GM19238 (cell line): ENCODE measurements at regions not wholly inside any gene's neighbourhood (a gene's known extent, or its start where the extent isn't known, plus 50 kb on each side); places are given as distances from the start of the nearest gene placed in this dataset.

Experiments used
- DNase-seq: peaks from one replicate; pipeline ENCODE4 v3.0.0; 2011; ENCODE audit warnings: low spot score; ENCODE audit not compliant: insufficient read length

- peak; percentile 40 for DNase-seq
Measured at GRCh38 chrX:9341291-9342201, 123.3 kb upstream of the TBL1X start.

DNA sequence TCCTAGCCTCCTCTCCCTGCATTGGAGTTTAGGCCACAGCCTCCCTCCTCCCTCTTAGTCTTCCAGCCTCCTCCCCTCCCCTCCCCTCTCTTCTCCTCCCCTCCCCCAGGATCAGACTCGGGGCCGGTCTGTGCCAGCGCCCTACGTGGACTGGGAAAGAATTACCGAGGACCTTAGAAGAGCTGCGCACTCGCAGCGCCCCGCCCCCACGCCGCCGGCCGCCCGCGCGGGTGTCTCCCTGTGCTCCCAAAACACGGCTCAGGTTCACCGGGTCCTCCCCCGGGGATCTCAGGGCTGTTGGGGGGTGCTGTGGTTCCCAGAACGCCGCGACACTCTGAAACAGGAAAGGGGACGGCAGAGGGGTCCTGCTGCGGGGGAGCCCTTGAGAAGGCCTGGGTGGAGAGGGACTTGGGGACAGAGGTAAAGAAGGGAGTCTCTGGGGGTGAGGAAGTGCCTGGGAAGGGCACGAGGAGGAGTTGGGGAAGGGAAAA, 122.3 kb upstream of the TBL1X start:
- no peak for DNase-seq

DNA sequence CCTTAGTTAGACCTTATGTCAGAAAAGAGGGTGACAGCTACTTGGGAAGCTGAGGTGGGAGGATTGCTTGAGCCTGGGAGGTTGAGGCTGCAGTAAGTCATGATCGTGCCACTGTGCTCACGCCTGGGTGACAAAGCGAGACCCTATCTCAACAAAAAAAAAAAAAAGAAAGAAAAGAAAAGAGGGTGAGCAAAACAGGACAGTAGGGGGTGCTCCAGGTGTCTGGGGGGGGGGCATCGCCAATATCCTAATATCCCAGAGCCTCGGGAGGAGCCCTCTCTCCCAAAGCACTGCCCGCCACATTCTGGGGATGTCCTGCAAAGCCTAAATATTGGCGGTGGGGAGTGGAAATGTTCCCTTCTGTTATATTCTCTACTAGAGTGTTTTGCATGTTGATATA, 120.9 kb upstream of the TBL1X start:
- no peak for DNase-seq

- DNase-seq = no peak
Measured at GRCh38 chrX:9345957-9346356, 118.9 kb upstream of the TBL1X start.

DNA sequence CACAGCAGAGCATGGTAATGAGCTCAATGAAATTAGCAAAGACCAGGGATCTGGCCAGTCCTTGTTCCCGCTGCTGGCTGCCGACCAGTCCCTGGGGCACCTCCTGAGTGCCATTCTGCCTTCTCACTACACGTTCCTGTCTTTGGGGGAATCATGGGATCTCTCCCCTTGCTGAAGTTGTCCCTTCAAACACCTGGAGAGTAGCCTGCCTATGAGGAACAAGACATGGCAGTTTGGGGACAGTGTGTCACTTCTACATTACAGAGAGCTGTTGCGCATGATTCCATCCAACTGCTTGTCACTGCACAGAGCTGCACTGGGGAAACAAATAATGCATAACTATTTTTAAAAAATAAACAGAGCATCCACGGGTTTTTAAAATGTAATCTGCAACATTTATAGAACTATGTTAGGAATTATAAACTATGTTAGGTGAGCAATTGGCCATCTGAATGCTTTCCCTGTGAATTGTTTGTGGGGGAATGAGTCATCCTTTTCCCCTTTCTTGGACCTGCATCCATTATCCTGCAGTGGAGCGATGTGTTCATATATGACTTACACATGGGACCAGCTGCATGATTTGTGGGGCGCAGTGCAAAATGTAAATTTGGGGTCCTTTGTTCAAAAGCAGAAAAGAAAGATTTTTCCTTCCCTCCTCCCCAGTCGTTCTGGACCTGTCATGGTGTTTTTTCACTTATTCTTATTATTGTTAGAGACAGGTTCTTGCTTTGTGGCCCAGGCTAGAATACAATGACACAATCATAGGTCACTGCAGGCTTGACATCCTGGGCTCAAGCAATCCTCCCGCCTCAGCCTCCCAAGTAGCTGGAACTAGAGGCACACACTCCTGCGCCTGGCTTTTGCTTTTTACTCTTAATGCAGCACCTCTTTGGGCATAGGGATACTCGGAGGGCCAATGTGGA, 115.0 kb upstream of the TBL1X start:
- no peak for DNase-seq

DNA sequence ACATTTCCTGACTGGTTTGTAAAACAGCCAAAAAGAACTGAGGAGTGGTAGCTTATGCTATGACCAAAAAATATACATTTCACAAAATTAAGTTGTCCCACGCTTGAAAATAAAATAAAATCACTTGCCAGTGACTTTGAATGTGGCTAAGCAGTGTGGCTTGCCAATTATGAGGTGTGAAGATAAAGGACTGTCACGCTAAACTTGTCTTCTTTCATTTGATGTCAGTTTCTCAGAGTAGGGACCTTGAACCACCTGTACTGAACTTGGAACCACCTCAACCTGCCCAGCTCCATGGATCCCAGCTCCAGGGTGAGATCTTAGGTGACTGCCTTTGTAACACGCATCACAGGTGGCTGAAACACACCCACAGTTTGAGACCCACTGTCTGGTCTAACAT, 113.7 kb upstream of the TBL1X start:
- no peak for DNase-seq

GRCh38 chrX:9352243-9352642, 112.6 kb upstream of the TBL1X start:
- DNase-seq = no peak

GRCh38 chrX:9352694-9353411, 112.0 kb upstream of the TBL1X start:
- peak; percentile 23 for DNase-seq

DNA sequence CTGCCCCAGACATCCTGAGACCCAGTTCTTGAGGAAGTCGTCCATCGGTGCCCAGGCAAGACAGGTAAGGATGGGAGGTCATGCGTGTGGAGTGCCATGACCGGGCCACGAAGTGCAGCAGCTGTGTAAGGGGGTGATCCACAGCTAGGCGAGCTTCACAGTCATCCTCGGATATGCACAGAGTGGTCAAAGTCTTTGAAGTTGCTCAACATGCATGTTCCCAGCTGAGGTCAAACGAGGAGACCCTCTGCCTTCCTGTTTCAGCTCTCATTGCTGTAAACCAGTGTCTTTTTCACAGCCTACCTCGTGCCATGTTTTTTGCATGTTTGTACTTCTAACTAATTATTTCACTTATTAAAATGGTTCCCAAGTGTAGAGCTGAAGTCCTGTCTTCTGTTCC, 109.9 kb upstream of the TBL1X start:
- DNase-seq = no peak

GRCh38 chrX:9355739-9356138, 109.1 kb upstream of the TBL1X start:
- no peak for DNase-seq

GRCh38 chrX:9356846-9357245, 108.0 kb upstream of the TBL1X start:
- DNase-seq = no peak

DNA sequence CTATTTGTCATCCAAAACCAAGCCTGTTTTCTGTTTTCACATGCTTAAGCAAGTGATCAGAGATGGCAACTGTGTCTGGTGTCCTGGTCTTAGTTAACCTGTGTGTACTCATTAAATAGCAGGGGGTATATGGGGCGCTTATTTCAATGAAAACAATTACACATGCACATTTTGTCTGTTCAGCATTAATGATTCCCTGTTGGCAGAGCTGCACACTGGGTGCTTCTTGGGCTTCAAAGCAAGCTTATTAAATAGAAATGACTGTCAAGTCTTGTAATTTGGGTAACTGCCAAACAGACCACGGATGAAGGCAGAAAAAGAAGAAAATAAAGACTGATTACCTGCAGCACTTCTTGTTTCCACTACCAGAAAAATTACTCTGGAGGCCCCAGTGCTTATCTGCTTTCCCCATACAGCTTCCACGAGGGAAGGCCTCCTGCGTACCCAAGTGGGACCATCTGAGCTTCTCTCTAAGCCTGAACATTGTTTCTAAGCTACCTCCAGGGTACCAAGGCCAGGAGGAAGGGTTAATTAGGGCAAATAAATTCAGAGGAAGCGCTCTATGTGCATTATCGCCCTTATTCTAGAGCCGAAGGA, 107.2 kb upstream of the TBL1X start:
- DNase-seq = no peak

GRCh38 chrX:9362363-9362928, 102.4 kb upstream of the TBL1X start:
- DNase-seq = no peak

DNA sequence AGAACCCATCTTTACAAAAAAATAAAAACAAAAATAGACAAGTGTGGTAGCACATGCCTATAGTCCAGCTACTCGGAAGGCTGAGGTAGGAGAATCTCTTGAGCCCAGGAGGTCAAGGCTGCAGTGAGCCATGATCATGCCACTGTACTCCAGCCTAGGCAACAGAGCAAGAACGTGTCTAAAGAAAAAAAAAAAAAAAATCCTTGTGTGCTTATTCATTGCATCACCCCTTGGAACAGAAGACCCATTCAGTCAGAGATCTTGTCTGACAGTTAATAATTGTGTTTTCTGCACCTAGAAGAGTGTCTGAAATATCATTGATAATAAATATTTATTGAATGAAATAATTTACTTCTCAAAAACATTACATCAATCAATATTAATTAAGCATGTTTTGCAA, 97.4 kb upstream of the TBL1X start:
- DNase-seq = no peak

GRCh38 chrX:9368262-9368661, 96.6 kb upstream of the TBL1X start:
- DNase-seq = no peak

- no peak for DNase-seq
Measured at GRCh38 chrX:9369802-9370291, 95.0 kb upstream of the TBL1X start.

- DNase-seq = no peak
Measured at GRCh38 chrX:9370893-9371292, 94.0 kb upstream of the TBL1X start.

DNA sequence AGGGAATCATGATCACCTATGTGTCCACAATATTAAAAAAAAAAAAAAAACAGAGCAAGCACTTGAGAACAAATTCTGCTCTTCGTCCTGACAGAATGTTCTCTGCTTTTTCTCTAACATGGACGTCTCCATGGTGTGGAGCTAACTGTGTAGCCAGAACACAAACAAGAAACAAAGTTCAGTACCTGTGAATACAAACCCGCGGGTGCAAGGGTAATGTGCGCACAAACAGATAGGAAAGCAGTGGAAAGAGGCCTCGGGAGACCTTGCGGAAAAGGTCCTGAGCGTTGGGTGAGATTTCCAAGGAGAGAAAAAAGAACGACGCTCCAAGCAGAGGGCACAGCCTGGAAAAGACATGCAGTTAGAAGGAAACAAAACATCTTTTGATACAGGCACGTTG, 92.0 kb upstream of the TBL1X start:
- DNase-seq = no peak

DNA sequence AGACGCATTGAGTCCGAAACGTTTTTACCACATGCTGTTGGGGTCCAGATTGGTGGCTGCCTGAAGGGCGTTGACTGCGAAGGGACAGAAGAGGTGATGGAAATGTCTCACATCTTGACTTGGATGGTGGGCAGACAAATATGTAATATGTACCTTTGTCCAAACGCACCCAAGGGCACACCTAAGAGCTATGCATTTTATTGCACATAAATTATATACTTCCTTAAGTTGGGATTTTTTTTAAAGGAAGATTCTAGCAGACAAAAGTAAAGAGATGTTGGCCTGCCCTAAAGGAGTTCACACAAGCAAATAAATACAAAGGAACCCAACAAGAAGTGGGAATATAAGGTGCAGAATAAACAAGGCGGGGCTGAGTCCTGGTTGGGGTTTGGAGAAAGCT, 91.1 kb upstream of the TBL1X start:
- DNase-seq = no peak

DNA sequence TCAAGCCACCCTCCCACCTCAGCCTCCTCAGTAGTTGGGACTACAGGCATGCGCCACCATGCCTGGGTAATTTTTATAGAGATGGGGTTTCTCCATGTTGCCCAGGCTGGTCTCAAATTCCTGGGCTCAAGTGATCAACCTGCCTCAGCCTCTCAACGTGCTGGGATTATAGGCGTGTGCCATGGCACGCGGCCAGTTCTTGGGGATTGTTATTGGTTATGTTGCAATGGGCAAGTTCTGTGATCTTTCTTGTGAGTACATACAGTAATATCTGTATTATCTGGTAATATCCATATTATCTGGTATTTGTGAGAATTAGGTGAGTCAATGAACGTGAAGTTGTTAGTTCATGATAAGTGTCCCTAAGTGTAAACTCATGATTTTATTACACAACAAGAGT, 90.3 kb upstream of the TBL1X start:
- DNase-seq = no peak

DNA sequence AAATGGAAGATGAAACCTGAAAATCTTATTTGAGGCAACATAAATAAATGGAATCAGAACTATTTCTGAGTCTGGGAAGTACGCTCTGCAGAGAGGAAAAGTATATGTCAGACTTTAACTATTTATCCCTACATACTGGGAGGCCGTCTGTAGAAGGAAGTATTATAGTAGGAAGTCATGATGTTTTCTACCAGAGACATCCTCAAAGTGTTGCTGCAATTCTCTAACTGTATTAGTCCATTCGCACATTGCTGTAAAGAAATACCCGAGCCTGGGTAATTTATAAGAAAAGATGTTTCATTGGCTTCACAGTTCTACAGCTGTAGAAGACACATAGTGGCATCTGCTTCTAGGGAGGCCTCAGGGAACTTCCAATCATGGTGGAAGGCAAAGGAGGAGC, 88.7 kb upstream of the TBL1X start:
- no peak for DNase-seq
